HG03025 (cell line): ENCODE measurements at regions not wholly inside any gene's neighbourhood (a gene's known extent, or its start where the extent isn't known, plus 50 kb on each side); places are given as distances from the start of the nearest gene placed in this dataset.

Experiments
- ATAC-seq: cut with Tn5 transposase; IDR thresholded peaks from one replicate; pipeline ENCODE4 v1.9.1; 2021; ENCODE audit warnings: mild to moderate bottlenecking, moderate library complexity; ENCODE audit not compliant: unreplicated experiment, low FRiP score

DNA sequence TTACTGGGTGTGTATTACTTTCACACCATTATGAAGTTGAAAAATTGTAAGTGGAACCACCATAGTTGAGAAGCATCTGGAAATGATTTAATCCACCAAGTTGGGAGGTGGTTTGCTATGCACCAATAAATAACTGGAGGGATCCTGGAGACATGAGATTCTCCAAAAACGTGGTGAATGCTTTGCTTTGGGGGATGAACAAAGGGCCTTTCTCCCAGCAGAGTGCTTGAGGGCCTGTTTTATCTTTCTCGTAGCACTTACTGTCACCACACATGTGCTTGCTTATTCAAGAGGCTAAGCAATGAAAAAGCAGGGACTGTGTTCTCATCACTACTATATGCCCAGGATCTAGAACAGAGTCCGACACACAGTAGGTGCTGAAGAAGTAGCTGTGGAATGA, 371.1 kb downstream of the DHX35 start:
- no peak for ATAC-seq

DNA sequence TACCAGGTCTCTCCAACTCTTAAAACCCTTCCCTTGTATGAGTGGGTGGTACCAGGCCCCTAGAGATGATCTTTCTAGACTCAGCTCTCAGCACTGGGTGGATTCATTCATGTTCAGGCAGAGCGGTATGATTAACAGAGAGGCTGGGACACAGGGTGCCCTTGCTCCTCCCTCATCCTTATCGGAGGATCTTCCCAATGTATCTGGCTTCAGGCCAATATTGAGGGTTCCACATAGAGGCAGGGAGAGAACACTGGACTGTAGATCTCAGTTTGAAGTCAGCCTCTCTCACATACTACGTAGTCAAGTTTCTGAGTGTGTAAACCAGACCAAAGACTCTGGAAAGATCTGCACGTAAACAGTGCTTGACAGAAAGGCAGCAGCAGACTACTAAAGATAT, 366.2 kb downstream of the DHX35 start:
- ATAC-seq = no peak

DNA sequence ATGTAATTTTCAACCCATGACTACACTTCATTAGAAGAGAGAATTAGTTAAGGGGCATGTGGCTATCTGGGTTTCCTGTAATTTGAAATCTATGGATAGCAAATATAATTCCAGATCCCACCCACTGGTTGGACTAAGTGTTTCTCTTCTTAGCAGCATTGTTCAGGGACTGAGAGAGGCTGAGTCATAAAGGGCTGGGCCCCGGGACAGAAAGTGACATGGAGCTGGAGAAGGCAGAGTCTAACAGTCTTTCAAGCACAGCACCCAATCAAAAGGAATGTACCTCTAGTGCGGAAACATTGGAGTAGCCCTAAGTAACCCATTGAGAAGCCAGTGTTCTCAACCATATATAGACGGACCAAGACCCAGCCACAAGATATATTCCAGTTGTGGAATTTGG, 363.9 kb downstream of the DHX35 start:
- no peak for ATAC-seq

DNA sequence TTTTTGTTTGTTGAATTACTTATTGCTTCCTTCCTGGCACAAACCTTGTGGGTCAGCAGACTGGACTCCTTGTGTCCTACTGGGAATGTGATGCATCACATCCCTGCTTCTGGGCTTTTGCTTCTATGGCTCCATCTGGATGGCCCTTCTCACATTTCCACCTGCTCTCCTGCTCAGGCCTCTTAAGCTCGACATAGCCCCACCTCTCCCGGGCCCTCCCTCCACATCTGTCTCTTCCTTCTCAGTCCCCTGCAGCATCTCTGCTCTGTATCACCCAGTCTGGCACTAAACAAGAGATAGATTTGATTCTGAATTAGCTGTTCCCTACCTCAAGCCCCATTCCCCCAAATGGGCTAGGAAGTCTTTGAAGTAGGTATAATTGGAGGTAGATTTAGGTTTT, 356.8 kb downstream of the DHX35 start:
- ATAC-seq = no peak

DNA sequence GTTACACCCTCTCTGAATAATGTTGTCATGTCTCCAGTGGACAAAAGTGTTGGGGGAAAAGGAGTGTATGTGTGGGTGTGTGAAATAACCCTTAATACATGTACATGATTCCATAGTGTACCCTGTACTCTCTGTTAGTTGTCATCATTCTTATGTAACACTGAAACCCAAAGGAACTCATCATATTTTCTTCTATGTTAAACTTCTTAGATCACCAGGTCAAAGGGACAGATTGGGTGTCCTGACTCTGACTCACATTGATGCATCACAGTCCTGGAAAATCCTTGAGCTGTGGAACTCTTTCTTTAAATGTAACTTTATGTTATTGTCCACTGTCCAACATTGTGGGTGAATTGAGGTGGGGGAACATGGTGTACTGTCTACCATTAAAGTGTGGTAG, 350.5 kb downstream of the DHX35 start:
- ATAC-seq = no peak

DNA sequence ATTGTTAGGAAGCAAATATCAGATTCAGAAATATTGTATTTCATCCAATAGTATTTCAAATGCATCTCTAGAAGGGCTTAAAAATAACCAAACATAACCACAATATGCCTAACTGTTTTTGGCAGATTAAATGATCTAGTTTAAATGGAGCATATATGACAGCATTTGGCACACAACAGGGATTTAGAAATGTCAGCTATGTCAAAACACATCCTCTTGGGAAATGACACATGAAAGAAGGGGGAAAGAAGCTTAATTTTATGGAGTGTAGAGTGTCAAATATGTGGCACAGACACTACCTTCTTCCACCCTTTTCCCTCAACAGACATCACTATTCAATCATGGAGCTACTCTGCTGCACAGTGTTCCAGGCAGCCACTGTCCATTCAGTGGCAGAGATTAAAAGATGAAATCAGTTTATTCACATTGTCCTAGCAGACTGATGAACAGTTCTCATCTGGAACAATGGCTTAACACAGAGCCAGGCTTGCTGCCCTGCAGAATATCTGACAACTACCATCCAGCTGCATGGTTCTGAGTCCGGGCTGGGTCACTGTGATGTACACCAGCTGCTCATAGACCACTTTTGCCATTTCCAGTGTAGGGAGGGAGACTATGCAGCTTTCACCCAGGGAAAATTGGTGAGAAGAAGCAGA, 349.8 kb downstream of the DHX35 start:
- no peak for ATAC-seq

GRCh38 chr20:39310363-39310995, 348.3 kb downstream of the DHX35 start:
- no peak for ATAC-seq

DNA sequence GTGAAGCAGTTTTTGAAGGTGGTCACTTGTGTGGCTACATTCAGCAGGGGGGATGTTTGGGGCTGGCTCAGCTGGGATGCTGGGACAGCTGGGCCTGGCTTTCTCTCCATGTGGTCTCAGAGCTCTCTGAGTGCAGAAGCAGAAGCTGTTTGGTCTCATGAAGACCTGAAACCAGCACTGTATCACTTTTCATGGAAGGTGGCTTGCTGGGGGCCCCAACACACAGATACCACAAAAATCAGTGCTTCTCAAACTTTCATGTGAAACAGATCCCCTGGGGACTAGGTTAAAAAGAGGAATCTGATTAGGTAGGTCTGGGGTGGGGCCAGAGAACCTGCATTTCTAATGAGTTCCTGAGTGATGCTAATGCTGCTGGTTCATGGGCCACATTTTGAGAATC, 347.3 kb downstream of the DHX35 start:
- no peak for ATAC-seq

DNA sequence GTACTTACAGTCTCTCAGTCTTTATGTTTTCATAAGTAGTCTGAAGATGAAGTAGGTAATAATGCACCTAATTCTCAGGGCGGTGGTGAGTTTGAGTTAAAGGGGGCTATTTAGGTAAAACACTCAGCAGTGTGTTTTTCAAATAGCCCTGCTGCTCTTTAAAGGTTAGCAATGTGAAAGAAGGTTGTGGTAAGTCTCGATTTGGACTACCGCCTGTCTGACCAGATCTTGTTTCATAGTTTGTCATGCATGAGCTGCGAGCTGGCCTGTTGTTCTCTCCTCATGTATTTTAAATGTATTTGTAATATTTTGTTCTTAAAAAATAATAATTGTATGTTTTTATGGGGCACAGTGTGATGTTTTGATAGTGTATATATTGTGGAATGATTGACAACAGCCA, 340.2 kb downstream of the DHX35 start:
- no peak for ATAC-seq

GRCh38 chr20:39299783-39300182, 337.6 kb downstream of the DHX35 start:
- no peak for ATAC-seq

DNA sequence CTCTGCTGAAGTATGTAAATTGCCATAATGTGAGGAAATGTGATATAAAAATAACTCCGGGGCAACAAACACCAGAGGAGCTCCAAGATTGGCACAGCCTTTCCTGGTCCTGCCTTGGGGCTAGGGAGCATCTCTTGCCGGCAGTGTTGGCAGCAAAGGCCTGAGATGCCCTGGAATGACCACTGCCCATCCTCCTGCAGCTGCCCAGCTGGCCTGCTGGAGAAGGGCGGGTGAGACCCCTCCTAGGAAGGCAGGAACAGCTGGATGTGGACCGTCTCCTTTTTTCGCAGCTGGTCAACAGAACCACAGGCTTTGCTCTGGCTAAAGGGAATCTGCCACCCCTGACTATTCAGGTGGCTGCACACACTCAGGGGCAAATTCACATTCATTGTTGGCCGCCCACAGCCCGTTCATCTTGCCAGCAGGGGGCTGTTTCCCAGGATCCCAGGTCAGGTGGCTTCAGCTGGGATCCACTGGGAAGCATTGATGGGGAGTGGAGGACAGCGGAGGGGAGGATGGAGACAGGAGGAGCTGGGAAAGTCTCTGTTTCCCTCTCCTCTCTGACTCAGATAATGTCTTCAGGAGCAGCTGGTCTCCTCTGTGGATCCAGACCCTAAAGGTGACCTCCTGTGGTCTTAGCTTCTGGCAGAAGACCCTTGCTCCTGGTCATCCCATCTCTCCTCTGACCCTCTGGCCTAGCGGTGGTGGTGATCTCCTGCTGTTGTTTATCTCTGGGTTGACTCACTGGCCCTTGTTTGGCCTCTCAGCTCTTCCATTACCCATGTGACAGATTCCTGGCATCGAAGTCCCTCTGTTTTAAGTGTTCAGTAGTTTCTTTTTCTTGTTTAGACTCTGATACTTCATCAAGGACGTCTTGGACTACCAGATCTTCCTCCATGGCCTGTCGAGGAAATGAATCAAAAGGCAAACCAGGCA, 336.7 kb downstream of the DHX35 start:
- ATAC-seq = no peak

DNA sequence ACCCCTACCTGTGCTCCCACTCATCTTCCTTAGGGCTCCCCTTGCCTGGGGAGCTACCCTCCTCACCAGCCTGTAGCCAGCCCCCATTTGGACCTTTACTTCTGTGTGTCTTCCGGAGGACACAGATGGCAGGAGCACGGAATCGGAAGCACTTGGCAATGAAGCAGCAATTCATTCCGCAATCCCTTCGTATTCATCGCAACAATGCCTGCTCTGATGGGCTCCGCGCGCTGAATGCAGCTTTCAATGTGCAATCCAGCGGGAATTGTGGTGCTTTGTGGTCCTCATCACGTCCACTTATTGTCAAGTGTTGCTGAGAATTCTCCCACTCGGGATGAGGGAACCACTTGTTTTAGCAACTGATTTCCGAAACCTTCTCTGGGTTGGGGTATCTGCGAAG, 336.0 kb downstream of the DHX35 start:
- ATAC-seq = no peak

GRCh38 chr20:39295301-39295700, 333.2 kb downstream of the DHX35 start:
- ATAC-seq = no peak

- no peak for ATAC-seq
These were observed 332.1 kb downstream of the DHX35 start for GRCh38 chr20:39294137-39294725.

- no peak for ATAC-seq
These were observed 330.1 kb downstream of the DHX35 start for GRCh38 chr20:39292193-39292736.

- ATAC-seq = no peak
These were observed 329.2 kb downstream of the DHX35 start for GRCh38 chr20:39291301-39291700.

GRCh38 chr20:39290575-39290974, 328.4 kb downstream of the DHX35 start:
- no peak for ATAC-seq

GRCh38 chr20:39289831-39290230, 327.7 kb downstream of the DHX35 start:
- ATAC-seq = no peak

- no peak for ATAC-seq
These were observed 327.2 kb downstream of the DHX35 start for GRCh38 chr20:39289316-39289715.

- ATAC-seq = no peak
These were observed 321.3 kb downstream of the DHX35 start for GRCh38 chr20:39283464-39283863.

GRCh38 chr20:39282619-39283092, 320.5 kb downstream of the DHX35 start:
- ATAC-seq = no peak
